HG03442 (cell line): ENCODE measurements at regions not wholly inside any gene's neighbourhood (a gene's known extent, or its start where the extent isn't known, plus 50 kb on each side); places are given as distances from the start of the nearest gene placed in this dataset.

Source experiments
- ATAC-seq: cut with Tn5 transposase; IDR thresholded peaks from one replicate; pipeline ENCODE4 v1.9.1; 2021; ENCODE audit warnings: mild to moderate bottlenecking, moderate library complexity; ENCODE audit not compliant: unreplicated experiment

DNA sequence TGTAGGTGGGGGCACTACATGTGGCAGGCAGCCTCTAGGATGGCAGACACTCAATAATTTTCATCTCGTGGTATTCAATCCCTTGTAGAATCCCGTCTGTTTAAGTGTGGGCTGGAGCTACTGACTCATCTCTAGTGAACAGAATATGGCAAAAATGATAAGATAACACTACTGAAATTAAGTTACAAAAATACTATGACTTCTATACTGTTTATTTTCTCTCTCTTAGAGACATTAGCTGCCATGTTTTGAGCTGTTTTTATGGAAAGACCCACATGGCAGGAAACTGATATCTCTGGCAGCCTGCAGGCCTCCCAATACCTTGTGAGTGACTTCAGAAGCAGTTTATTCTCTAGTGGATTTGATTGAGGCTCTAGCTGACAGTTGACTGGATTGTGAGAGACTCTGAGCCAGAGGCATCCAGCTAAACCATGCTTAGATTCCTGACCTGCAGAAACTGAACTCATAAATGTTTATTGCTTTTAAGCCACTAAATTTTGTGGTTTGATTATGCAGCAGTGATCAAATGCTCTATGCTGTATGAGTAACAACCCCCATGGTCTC, 298.8 kb upstream of the CTSO start:
- no peak for ATAC-seq

DNA sequence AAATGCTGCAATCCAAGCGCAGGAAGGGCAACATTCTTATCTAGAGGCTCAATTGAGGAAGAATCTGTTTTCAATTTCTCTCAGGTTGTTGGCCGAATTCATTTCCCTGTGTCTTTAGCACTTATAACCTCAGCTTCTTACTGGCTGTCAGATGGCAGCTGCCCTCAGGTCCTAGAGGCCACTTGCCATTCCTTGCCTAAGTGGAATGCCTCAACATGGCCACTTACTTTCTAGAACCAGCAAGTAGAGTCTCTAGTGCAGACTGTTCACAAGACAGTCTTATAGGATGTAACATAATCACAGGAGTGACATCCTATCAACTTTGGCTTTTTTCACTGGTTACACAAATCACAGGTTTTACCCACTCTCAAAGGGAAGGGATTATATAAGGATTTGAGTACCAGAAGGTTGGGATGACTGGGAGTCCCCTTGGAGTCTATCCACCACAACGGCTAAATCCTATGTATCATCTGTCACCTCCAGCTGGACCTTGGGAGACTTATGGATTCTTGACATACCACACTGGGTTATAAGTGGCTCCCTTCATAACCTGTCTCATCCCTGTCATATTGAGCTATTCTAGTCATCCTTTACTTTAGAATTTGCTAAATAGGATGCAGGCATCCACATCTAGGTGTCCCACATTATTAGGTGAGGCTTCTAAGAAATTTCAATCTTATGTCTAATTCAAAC, 297.9 kb upstream of the CTSO start:
- no peak for ATAC-seq

DNA sequence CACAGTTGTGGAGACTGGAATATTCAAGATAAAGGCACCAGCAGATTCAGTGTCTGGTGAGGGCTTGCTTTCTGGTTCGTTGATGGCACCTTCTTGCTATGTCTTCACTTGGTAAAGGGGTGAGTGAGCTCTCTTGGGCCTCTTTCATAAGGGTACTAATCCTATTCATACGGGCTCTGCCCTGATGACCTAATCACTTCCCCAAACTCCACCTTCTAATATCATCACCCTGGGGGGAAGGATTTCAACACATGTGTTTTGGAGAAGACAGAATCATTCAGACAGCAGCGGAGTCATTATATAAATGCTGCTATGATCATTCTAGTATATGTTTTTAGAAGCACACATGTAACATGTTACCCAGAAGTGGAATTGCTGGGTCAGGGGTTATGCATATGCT, 295.3 kb upstream of the CTSO start:
- no peak for ATAC-seq

- no peak for ATAC-seq
These were observed 293.8 kb upstream of the CTSO start for GRCh38 chr4:156247470-156247869.

DNA sequence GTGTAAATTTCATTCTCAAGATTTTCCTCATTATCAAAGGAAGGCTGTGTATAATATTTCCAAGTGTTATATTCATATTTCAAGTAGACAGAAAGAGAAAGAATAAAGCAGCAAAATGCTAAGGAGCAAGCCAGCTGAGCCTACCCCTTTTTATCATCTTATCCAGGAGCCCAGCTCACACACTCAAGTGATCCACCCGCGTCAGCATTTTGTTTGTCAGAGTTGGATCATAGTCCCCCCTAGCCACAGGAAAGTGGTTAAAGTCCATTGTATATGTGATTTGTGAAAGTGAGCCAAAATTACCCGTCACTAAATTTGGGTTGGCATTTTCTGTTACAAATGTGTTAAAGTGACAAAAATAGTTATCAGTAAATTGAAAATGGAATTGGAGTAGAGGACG, 289.3 kb upstream of the CTSO start:
- no peak for ATAC-seq

- no peak for ATAC-seq
These were observed 288.7 kb upstream of the CTSO start for GRCh38 chr4:156242390-156242789.

GRCh38 chr4:156241896-156242295, 288.2 kb upstream of the CTSO start:
- no peak for ATAC-seq

DNA sequence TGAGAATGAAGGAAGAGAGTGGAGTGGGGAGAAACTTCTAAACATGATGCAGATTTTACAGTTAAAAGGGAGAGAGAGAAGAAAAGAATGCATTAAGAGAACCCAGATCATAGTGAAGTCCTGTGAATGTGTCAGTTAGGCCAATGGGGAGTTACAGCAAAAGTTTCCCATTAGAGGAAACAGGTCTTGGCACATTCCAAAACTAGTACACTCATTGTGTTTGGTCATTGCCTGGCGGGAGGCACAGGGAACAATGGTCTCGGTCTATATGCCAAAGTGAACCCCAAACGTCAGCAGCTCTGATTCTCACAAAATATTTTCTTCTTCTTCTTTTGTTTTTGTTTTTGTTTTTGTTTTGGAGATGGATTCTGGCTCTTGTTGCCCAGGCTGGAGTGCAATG, 284.5 kb upstream of the CTSO start:
- ATAC-seq, result no peak

- no peak for ATAC-seq
These were observed 283.6 kb upstream of the CTSO start for GRCh38 chr4:156237231-156237630.

GRCh38 chr4:156230176-156230575, 276.5 kb upstream of the CTSO start:
- ATAC-seq, result no peak

DNA sequence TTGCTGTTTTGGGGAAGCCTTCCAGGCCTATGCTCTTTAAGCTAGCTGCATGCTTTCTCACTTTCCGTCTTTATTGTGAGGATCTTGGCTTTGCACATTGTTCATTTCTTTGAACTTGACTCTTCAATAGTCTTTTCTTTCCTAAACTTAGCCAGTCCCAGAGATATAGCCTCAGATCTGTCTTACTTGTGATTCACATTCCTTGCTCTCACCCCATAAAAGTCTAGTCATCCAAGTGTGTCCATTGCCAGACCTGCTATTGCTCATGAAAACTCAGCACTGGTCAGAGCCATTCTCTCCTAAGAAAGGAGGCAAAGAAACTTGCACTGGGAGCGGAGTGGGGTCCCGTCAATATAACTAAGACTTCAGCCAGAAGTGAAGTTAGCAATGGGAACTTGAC, 275.0 kb upstream of the CTSO start:
- ATAC-seq, result no peak

- no peak for ATAC-seq
These were observed 273.7 kb upstream of the CTSO start for GRCh38 chr4:156227321-156227720.

GRCh38 chr4:156223985-156224384, 270.3 kb upstream of the CTSO start:
- ATAC-seq, result no peak

- no peak for ATAC-seq
These were observed 263.6 kb upstream of the CTSO start for GRCh38 chr4:156217236-156217635.

DNA sequence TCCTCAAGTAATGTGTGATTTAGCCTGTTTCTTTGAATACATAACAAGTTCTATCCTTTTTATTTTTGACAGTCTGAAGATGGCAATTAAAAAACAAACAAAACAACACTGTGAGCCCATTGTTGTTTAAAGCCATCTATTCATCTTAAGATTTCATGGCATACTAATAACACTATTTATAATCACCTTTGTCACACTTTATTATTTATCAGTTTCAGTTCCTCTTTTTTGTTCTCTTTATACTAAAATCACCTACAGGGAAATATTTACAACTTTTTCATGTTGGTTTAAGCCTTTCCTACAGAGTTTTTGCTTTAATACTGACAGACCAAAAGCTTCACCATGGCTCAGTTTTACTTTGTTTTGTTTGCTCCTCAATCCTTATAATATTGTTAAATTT, 247.4 kb upstream of the CTSO start:
- ATAC-seq, result peak; percentile 95

DNA sequence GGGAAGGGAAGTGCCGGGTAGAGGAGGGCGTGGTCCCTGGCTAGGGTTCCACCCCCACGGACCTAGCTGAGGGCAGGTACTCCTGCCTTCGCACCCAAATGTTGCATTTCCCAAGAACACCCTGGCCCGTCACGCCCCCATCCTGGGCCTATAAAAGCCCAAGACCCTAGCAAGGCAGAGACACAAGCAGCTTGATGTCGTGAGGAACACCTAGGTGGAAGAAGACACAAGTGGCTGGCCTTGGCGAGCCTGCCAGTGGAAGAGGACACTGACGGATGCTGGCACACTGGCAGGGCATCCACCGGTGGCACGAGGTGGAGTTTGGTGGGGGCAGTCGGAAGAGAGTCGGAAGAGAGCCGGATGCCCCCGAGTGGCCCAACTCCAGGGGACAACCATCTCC, 244.8 kb upstream of the CTSO start:
- no peak for ATAC-seq

GRCh38 chr4:156197216-156197615, 243.6 kb upstream of the CTSO start:
- no peak for ATAC-seq

DNA sequence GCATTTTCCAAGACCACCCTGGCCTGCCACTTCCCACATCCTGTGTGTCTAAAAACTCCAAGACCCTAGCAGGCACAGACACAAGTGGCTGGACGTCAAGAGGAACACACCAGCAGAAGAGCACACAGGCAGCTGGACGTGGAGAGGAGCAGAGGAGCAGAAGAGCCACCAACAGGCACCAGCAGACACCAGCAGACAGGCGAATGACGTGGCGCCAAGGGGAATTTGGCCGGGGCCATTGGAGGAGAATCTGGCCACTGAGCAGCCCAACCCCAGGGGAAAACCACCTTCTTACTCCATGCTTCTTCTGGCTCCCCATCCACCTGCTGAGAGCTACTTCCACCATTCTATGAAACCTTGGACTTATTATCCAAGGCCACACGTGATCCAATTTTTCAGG, 243.1 kb upstream of the CTSO start:
- no peak for ATAC-seq

GRCh38 chr4:156195914-156196313, 242.2 kb upstream of the CTSO start:
- ATAC-seq, result peak; percentile 99

GRCh38 chr4:156194896-156195295, 241.2 kb upstream of the CTSO start:
- no peak for ATAC-seq

GRCh38 chr4:156193800-156194199, 240.1 kb upstream of the CTSO start:
- no peak for ATAC-seq

- ATAC-seq, result no peak
These were observed 239.4 kb upstream of the CTSO start for GRCh38 chr4:156193106-156193505.

DNA sequence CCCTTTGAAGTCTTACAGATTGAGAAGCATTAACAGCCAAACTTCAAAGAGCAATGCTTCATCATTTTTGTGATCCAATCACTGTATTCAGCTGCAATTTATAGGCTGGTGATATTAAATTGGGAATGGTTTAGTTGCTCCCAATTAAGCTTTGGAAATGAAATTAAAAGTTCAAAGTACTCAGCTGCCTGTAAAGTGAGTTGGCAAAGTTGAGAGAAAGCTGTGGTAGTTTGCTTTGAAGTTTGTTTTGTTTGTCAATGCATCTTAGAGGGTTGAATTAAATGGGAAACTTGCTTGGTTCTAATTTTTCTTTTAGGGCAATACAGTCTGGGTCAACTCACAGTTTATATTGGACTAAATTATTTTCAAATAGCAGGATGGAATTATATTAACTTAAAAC, 238.4 kb upstream of the CTSO start:
- ATAC-seq, result no peak
